ENCODE measurements at regions not wholly inside any gene's neighbourhood (a gene's known extent, or its start where the extent isn't known, plus 50 kb on each side); places are given as distances from the start of the nearest gene placed in this dataset.

GRCh38 chr7:84705079-84705478, 481.8 kb downstream of the SEMA3D start:
- no peak for TF ChIP-seq CTCF (IDR thresholded peaks at IDR 0.05)
- no peak for TF ChIP-seq POLR2A (IDR thresholded peaks at IDR 0.05)

Data from ovary (tissue), 3 donors.